ENCODE measurements at regions not wholly inside any gene's neighbourhood (a gene's known extent, or its start where the extent isn't known, plus 50 kb on each side); places are given as distances from the start of the nearest gene placed in this dataset.

GRCh38 chr18:22020127-22020866, 149.1 kb upstream of the GATA6 start:
- H3K27ac ChIP-seq (ENCODE audit: low read depth, low read length): no peak overlapping the region
- no peaks in the 10 kb centered on the region for H3K9me3 ChIP-seq (ENCODE audit: insufficient read depth, low read depth, low read length)
- peaks cover 5% of the 10 kb centered on the region; the same call in 1 of the 2 replicates for H3K4me1 ChIP-seq (ENCODE audit: insufficient read depth, low read length)
- H3K27me3 ChIP-seq (ENCODE audit: insufficient read depth, low read length): no peaks in the 10 kb centered on the region
- H3K36me3 ChIP-seq (ENCODE audit: insufficient read depth, low read length): no peaks in the 10 kb centered on the region
- no peak overlapping the region for H3K9ac ChIP-seq (ENCODE audit: low read depth, low read length)
- no peak overlapping the region for H3K4me3 ChIP-seq (ENCODE audit: low read length)
- WGBS: 73% methylated on average over 12 of the region's 12 CpGs

GRCh38 chr18:22020867-22021370, 148.5 kb upstream of the GATA6 start:
- no peak overlapping the region for H3K4me3 ChIP-seq (ENCODE audit: low read length)
- H3K27ac ChIP-seq (ENCODE audit: low read depth, low read length): no peak overlapping the region
- no peak overlapping the region for H3K9ac ChIP-seq (ENCODE audit: low read depth, low read length)
- H3K36me3 ChIP-seq (ENCODE audit: insufficient read depth, low read length): no peaks in the 10 kb centered on the region
- H3K4me1 ChIP-seq (ENCODE audit: insufficient read depth, low read length): peaks cover 5% of the 10 kb centered on the region; the same call in 1 of the 2 replicates
- no peaks in the 10 kb centered on the region for H3K27me3 ChIP-seq (ENCODE audit: insufficient read depth, low read length)
- no peaks in the 10 kb centered on the region for H3K9me3 ChIP-seq (ENCODE audit: insufficient read depth, low read depth, low read length)
- 89% methylated on average over 7 of the region's 7 CpGs for WGBS

GRCh38 chr18:22021701-22022100, 147.7 kb upstream of the GATA6 start:
- 93% methylated on average over 7 of the region's 7 CpGs for WGBS
- Histone ChIP-seq H3K9ac (ENCODE audit: low read depth, low read length) (no peak overlapping the region), H3K36me3 (ENCODE audit: insufficient read depth, low read length) (no peaks in the 10 kb centered on the region), H3K4me1 (ENCODE audit: insufficient read depth, low read length) (peaks cover 8% of the 10 kb centered on the region; the same call in 1 of the 2 replicates), H3K27me3 (ENCODE audit: insufficient read depth, low read length) (no peaks in the 10 kb centered on the region), H3K27ac (ENCODE audit: low read depth, low read length) (no peak overlapping the region), H3K4me3 (ENCODE audit: low read length) (no peak overlapping the region), H3K9me3 (ENCODE audit: insufficient read depth, low read depth, low read length) (no peaks in the 10 kb centered on the region)

- no peaks in the 10 kb centered on the region for H3K36me3 ChIP-seq (ENCODE audit: insufficient read depth, low read length)
- no peaks in the 10 kb centered on the region for H3K27me3 ChIP-seq (ENCODE audit: insufficient read depth, low read length)
- H3K4me1 ChIP-seq (ENCODE audit: insufficient read depth, low read length): peaks cover 8% of the 10 kb centered on the region; the same call in 1 of the 2 replicates
- H3K27ac ChIP-seq (ENCODE audit: low read depth, low read length): no peak overlapping the region
- H3K9me3 ChIP-seq (ENCODE audit: insufficient read depth, low read depth, low read length): no peaks in the 10 kb centered on the region
- WGBS: 89% methylated on average over 3 of the region's 3 CpGs
- H3K4me3 ChIP-seq (ENCODE audit: low read length): no peak overlapping the region
- no peak overlapping the region for H3K9ac ChIP-seq (ENCODE audit: low read depth, low read length)
Observed at GRCh38 chr18:22024924-22025323, 144.5 kb upstream of the GATA6 start.

GRCh38 chr18:22026362-22026761, 143.0 kb upstream of the GATA6 start:
- Histone ChIP-seq H3K9ac (ENCODE audit: low read depth, low read length) (no peak overlapping the region), H3K27ac (ENCODE audit: low read depth, low read length) (no peak overlapping the region; the same call in 1 of the 2 replicates), H3K4me1 (ENCODE audit: insufficient read depth, low read length) (peaks cover 6% of the 10 kb centered on the region; the same call in 1 of the 2 replicates), H3K36me3 (ENCODE audit: insufficient read depth, low read length) (no peaks in the 10 kb centered on the region), H3K9me3 (ENCODE audit: insufficient read depth, low read depth, low read length) (no peaks in the 10 kb centered on the region), H3K27me3 (ENCODE audit: insufficient read depth, low read length) (no peaks in the 10 kb centered on the region), H3K4me3 (ENCODE audit: low read length) (no peak overlapping the region)
- WGBS: 66% methylated on average over 9 of the region's 9 CpGs

GRCh38 chr18:22026889-22027288, 142.5 kb upstream of the GATA6 start:
- H3K27ac ChIP-seq (ENCODE audit: low read depth, low read length): peak overlapping the region; percentile 30; the same call in 1 of the 2 replicates
- WGBS: 45% methylated on average over 6 of the region's 6 CpGs
- H3K9me3 ChIP-seq (ENCODE audit: insufficient read depth, low read depth, low read length): no peaks in the 10 kb centered on the region
- H3K4me1 ChIP-seq (ENCODE audit: insufficient read depth, low read length): peaks cover 6% of the 10 kb centered on the region; the same call in 1 of the 2 replicates
- no peak overlapping the region for H3K4me3 ChIP-seq (ENCODE audit: low read length)
- H3K36me3 ChIP-seq (ENCODE audit: insufficient read depth, low read length): no peaks in the 10 kb centered on the region
- no peak overlapping the region for H3K9ac ChIP-seq (ENCODE audit: low read depth, low read length)
- H3K27me3 ChIP-seq (ENCODE audit: insufficient read depth, low read length): no peaks in the 10 kb centered on the region

- Histone ChIP-seq H3K9ac (ENCODE audit: low read depth, low read length) (no peak overlapping the region), H3K27me3 (ENCODE audit: insufficient read depth, low read length) (no peaks in the 10 kb centered on the region), H3K27ac (ENCODE audit: low read depth, low read length) (no peak overlapping the region), H3K4me3 (ENCODE audit: low read length) (no peak overlapping the region), H3K36me3 (ENCODE audit: insufficient read depth, low read length) (no peaks in the 10 kb centered on the region), H3K9me3 (ENCODE audit: insufficient read depth, low read depth, low read length) (no peaks in the 10 kb centered on the region), H3K4me1 (ENCODE audit: insufficient read depth, low read length) (peaks cover 17% of the 10 kb centered on the region; the same call in 1 of the 2 replicates)
- WGBS: 93% methylated on average over 6 of the region's 6 CpGs
Observed at GRCh38 chr18:22031611-22032010, 137.8 kb upstream of the GATA6 start.

GRCh38 chr18:22032392-22032961, 136.9 kb upstream of the GATA6 start:
- H3K4me1 ChIP-seq (ENCODE audit: insufficient read depth, low read length): peaks cover 12% of the 10 kb centered on the region; the same call in 1 of the 2 replicates
- no peaks in the 10 kb centered on the region for H3K27me3 ChIP-seq (ENCODE audit: insufficient read depth, low read length)
- H3K36me3 ChIP-seq (ENCODE audit: insufficient read depth, low read length): no peaks in the 10 kb centered on the region
- H3K4me3 ChIP-seq (ENCODE audit: low read length): no peak overlapping the region
- no peaks in the 10 kb centered on the region for H3K9me3 ChIP-seq (ENCODE audit: insufficient read depth, low read depth, low read length)
- H3K27ac ChIP-seq (ENCODE audit: low read depth, low read length): 0 out of 2 replicates have a peak overlapping the region, but pooled peaks have one; percentile 59
- H3K9ac ChIP-seq (ENCODE audit: low read depth, low read length): no peak overlapping the region; the same call in 1 of the 2 replicates
- 72% methylated on average over 4 of the region's 4 CpGs for WGBS

- H3K9ac ChIP-seq (ENCODE audit: low read depth, low read length): no peak overlapping the region; the same call in 1 of the 2 replicates
- 0 out of 2 replicates have a peak overlapping the region, but pooled peaks have one; percentile 59 for H3K27ac ChIP-seq (ENCODE audit: low read depth, low read length)
Observed at GRCh38 chr18:22033085-22033484, 136.3 kb upstream of the GATA6 start.

GRCh38 chr18:22034276-22034675, 135.1 kb upstream of the GATA6 start:
- Histone ChIP-seq H3K36me3 (ENCODE audit: insufficient read depth, low read length) (no peaks in the 10 kb centered on the region), H3K27ac (ENCODE audit: low read depth, low read length) (no peak overlapping the region), H3K4me1 (ENCODE audit: insufficient read depth, low read length) (peaks cover 12% of the 10 kb centered on the region; the same call in 1 of the 2 replicates), H3K27me3 (ENCODE audit: insufficient read depth, low read length) (no peaks in the 10 kb centered on the region), H3K9me3 (ENCODE audit: insufficient read depth, low read depth, low read length) (no peaks in the 10 kb centered on the region), H3K9ac (ENCODE audit: low read depth, low read length) (no peak overlapping the region), H3K4me3 (ENCODE audit: low read length) (no peak overlapping the region)
- WGBS: 89% methylated on average over 6 of the region's 6 CpGs

More at GRCh38 chr18:22033085-22033484, 136.3 kb upstream of the GATA6 start:
- Histone ChIP-seq H3K4me1 (ENCODE audit: insufficient read depth, low read length) (peaks cover 12% of the 10 kb centered on the region; the same call in 1 of the 2 replicates), H3K36me3 (ENCODE audit: insufficient read depth, low read length) (no peaks in the 10 kb centered on the region), H3K27me3 (ENCODE audit: insufficient read depth, low read length) (no peaks in the 10 kb centered on the region), H3K9me3 (ENCODE audit: insufficient read depth, low read depth, low read length) (no peaks in the 10 kb centered on the region), H3K4me3 (ENCODE audit: low read length) (no peak overlapping the region)
- 67% methylated on average over 8 of the region's 8 CpGs for WGBS

- 93% methylated on average over 4 of the region's 4 CpGs for WGBS
- Histone ChIP-seq H3K4me3 (ENCODE audit: low read length) (no peak overlapping the region), H3K9me3 (ENCODE audit: insufficient read depth, low read depth, low read length) (no peaks in the 10 kb centered on the region), H3K4me1 (ENCODE audit: insufficient read depth, low read length) (peaks cover 13% of the 10 kb centered on the region), H3K9ac (ENCODE audit: low read depth, low read length) (no peak overlapping the region), H3K27ac (ENCODE audit: low read depth, low read length) (no peak overlapping the region), H3K27me3 (ENCODE audit: insufficient read depth, low read length) (no peaks in the 10 kb centered on the region), H3K36me3 (ENCODE audit: insufficient read depth, low read length) (no peaks in the 10 kb centered on the region)
Observed at GRCh38 chr18:22040533-22040932, 128.9 kb upstream of the GATA6 start.

Measured in HUES64 (cell line).